Trophoblast cell (in vitro differentiated cells and primary cell): ENCODE measurements at regions not wholly inside any gene's neighbourhood (a gene's known extent, or its start where the extent isn't known, plus 50 kb on each side); places are given as distances from the start of the nearest gene placed in this dataset.
"Not testable (repeated sequence)": the region's sequence is repeated elsewhere in the genome, so short reads cannot be mapped to it uniquely, and the experiment has no call there.

Source experiments
- DNase-seq, 2 donors: peaks; one replicate each; pipeline ENCODE4 v3.0.0-alpha.2; 2016
- H2AFZ ChIP-seq: 2 replicates; pipeline ENCODE4 v1.6.1; 2013; ENCODE audit warnings: low read length, moderate library complexity, mild to moderate bottlenecking; ENCODE audit not compliant: insufficient read depth, poor library complexity
- H2AK5ac ChIP-seq: 2 replicates; pipeline ENCODE4 v1.6.1; 2013; ENCODE audit warnings: mild to moderate bottlenecking, low read length
- H2BK120ac ChIP-seq: 2 replicates; pipeline ENCODE4 v1.6.1; 2013; ENCODE audit warnings: low read length, mild to moderate bottlenecking, moderate library complexity; ENCODE audit not compliant: insufficient read depth, poor library complexity
- H2BK12ac ChIP-seq: 2 replicates; pipeline ENCODE4 v1.6.1; 2013; ENCODE audit warnings: mild to moderate bottlenecking, low read length, moderate library complexity
- H2BK5ac ChIP-seq: 2 replicates; pipeline ENCODE4 v1.6.1; 2013; ENCODE audit warnings: low read length, low read depth, moderate library complexity, mild to moderate bottlenecking; ENCODE audit not compliant: poor library complexity
- H3K14ac ChIP-seq: 2 replicates; pipeline ENCODE4 v1.6.1; 2013; ENCODE audit warnings: mild to moderate bottlenecking, low read length
- H3K18ac ChIP-seq: 2 replicates; pipeline ENCODE4 v1.6.1; 2013; ENCODE audit warnings: mild to moderate bottlenecking, low read length
- H3K23ac ChIP-seq: 2 replicates; pipeline ENCODE4 v1.6.1; 2013; ENCODE audit warnings: low read length
- H3K27ac ChIP-seq: 2 replicates; pipeline ENCODE4 v1.5.1; 2013; ENCODE audit warnings: low read depth, mild to moderate bottlenecking, inconsistent platforms, low read length, moderate library complexity
- H3K27me3 ChIP-seq: 2 replicates; pipeline ENCODE4 v1.6.1; 2013; ENCODE audit warnings: inconsistent platforms, mild to moderate bottlenecking, low read length, moderate library complexity; ENCODE audit not compliant: insufficient read depth
- H3K36me3 ChIP-seq, 2 experiments: 1 replicate in 1 of 2; 2 replicates in 1 of 2; pipeline ENCODE4 v1.6.1; 2013; ENCODE audit warnings: low read length in 2 of 2, mild to moderate bottlenecking in 2 of 2, moderate library complexity in 1 of 2; ENCODE audit not compliant: insufficient read depth in 2 of 2, control insufficient read depth in 1 of 2
- H3K4ac ChIP-seq: 2 replicates; pipeline ENCODE4 v1.6.1; 2013; ENCODE audit warnings: low read depth, mild to moderate bottlenecking, low read length, moderate library complexity
- H3K4me1 ChIP-seq, 2 experiments: 1 replicate in 1 of 2; 2 replicates in 1 of 2; pipeline ENCODE4 v1.6.1; 2013; ENCODE audit warnings: low read length in 2 of 2, mild to moderate bottlenecking in 2 of 2, moderate library complexity in 1 of 2; ENCODE audit not compliant: insufficient read depth in 2 of 2, control insufficient read depth in 1 of 2
- H3K4me2 ChIP-seq: 2 replicates; pipeline ENCODE4 v1.6.1; 2013; ENCODE audit warnings: inconsistent platforms, mild to moderate bottlenecking, low read length, moderate library complexity
- H3K4me3 ChIP-seq: 2 replicates; pipeline ENCODE4 v1.5.1; 2013; ENCODE audit warnings: mild to moderate bottlenecking, low read depth, low read length, inconsistent platforms
- H3K79me1 ChIP-seq: one replicate; pipeline ENCODE4 v1.6.1; 2013; ENCODE audit warnings: low read length
- H3K79me2 ChIP-seq: 2 replicates; pipeline ENCODE4 v1.6.1; 2013; ENCODE audit warnings: low read length, mild to moderate bottlenecking; ENCODE audit not compliant: control insufficient read depth, insufficient read depth, poor library complexity
- H3K9ac ChIP-seq: 2 replicates; pipeline ENCODE4 v1.6.1; 2013; ENCODE audit warnings: mild to moderate bottlenecking, low read length
- H3K9me3 ChIP-seq: 2 replicates; pipeline ENCODE4 v1.6.1; 2013; ENCODE audit warnings: low read depth, mild to moderate bottlenecking, control low read depth, inconsistent platforms, low read length; ENCODE audit not compliant: insufficient read depth
- H4K12ac ChIP-seq: 2 replicates; pipeline ENCODE4 v1.6.1; 2013; ENCODE audit warnings: low read depth, mild to moderate bottlenecking, low read length, moderate library complexity
- H4K8ac ChIP-seq: 2 replicates; pipeline ENCODE4 v1.6.1; 2013; ENCODE audit warnings: low read depth, mild to moderate bottlenecking, low read length, moderate library complexity
- H4K91ac ChIP-seq: one replicate; pipeline ENCODE4 v1.6.1; 2013; ENCODE audit warnings: low read depth, mild to moderate bottlenecking, low read length, moderate library complexity
- WGBS: extraction: QIAGEN DNeasy Blood & Tissue Kit; methylation state at CpG from one replicate; pipeline ENCODE4 v1.1.7; 2013; ENCODE audit warnings: missing lambda C conversion rate; ENCODE audit not compliant: insufficient read length, insufficient coverage; ENCODE audit errors: extremely low coverage; 5-methylcytosine and 5-hydroxymethylcytosine counted together

DNA sequence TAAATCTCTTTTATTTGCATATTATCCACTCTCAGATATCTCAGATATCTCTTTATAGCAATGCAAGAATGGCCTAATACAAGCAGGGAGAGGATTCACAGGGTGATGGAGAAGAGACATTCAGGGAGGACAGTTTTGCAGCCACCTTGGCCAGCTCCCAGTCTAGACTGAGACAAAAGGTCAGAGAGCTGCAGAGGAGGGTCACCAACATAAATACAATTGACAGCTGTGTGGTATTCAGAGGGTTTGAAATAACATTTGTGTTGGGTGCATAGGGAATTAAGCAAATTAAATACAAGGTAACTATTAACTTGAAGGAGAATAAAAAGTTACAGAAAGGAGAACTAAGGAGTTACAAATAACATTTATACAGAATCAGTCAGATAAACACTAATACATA lies 189.5 kb upstream of the TAPT1 start:
- DNase-seq: no peak
- H3K14ac ChIP-seq: no peak overlapping the region

DNA sequence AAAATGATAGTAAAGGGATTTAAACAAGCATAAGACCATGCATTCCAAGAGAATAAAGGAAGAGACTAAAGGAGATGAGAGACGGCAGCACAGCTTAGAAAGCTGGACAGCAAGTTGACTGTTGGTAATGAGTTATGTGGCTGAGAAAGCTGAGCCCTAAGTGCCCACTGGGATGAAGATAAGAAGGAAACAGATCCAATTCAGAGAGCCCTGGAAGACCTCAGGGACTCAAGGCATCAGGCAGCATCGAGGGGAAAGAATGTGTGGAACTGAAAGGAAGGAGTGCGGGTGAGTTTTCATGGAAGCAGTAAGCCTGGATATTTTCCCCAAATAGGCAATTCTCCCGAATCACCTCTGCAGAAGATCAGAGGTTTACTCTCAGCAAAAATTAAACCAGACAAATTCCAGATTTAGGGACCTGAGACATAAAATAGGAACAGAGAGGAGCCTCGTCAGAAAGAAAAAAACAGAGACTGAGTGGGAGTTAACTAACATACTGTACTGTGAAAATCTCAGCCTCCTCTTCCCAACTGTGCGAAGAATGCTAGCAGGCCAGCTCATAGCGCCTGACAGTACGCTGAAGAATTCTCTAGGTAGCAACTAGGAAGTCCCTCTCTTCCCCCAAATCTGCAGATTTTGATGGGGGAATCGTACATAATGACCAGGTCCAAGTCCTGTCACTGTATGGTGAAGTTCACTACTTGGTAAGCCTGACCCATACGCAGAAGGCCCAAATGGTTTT lies 187.7 kb upstream of the TAPT1 start:
- Histone ChIP-seq H3K79me1 (no peaks in the 10 kb centered on the region), H3K4ac (no peak overlapping the region), H3K79me2 (no peaks in the 10 kb centered on the region), H3K23ac (no peak overlapping the region), H4K8ac (no peak overlapping the region), H2AFZ (no peak overlapping the region), H3K18ac (no peak overlapping the region), H3K27ac (no peak overlapping the region), H2AK5ac (no peak overlapping the region), H4K91ac (no peak overlapping the region), H3K4me3 (no peak overlapping the region), H3K9ac (no peak overlapping the region), H2BK12ac (no peak overlapping the region), H2BK5ac (no peak overlapping the region), H3K4me1 (no peaks in the 10 kb centered on the region), H3K36me3 (no peaks in the 10 kb centered on the region), H4K12ac (no peak overlapping the region), H3K4me2 (no peak overlapping the region), H3K9me3 (no peaks in the 10 kb centered on the region), H3K14ac (no peak overlapping the region), H2BK120ac (no peak overlapping the region), H3K27me3 (no peaks in the 10 kb centered on the region)
- no peak for DNase-seq
- WGBS: no CpG with 5 or more reads among the region's 10 CpGs

More for the DNA sequence above, 189.5 kb upstream of the TAPT1 start:
- H3K36me3 ChIP-seq: no peaks in the 10 kb centered on the region
- no peaks in the 10 kb centered on the region for H3K79me2 ChIP-seq
- H3K79me1 ChIP-seq: no peaks in the 10 kb centered on the region
- H3K4me2 ChIP-seq: no peak overlapping the region
- no peak overlapping the region for H2AFZ ChIP-seq
- no peak overlapping the region for H3K18ac ChIP-seq
- H4K8ac ChIP-seq: no peak overlapping the region
- no peak overlapping the region for H3K9ac ChIP-seq
- H3K4me3 ChIP-seq: no peak overlapping the region
- H3K4me1 ChIP-seq: no peaks in the 10 kb centered on the region
- no peaks in the 10 kb centered on the region for H3K9me3 ChIP-seq
- H2BK5ac ChIP-seq: no peak overlapping the region
- H2BK120ac ChIP-seq: no peak overlapping the region
- H2AK5ac ChIP-seq: no peak overlapping the region
- H4K12ac ChIP-seq: no peak overlapping the region
- no peak overlapping the region for H4K91ac ChIP-seq
- H3K27ac ChIP-seq: no peak overlapping the region
- no peaks in the 10 kb centered on the region for H3K27me3 ChIP-seq
- no peak overlapping the region for H3K23ac ChIP-seq
- H2BK12ac ChIP-seq: no peak overlapping the region
- H3K4ac ChIP-seq: no peak overlapping the region

DNA sequence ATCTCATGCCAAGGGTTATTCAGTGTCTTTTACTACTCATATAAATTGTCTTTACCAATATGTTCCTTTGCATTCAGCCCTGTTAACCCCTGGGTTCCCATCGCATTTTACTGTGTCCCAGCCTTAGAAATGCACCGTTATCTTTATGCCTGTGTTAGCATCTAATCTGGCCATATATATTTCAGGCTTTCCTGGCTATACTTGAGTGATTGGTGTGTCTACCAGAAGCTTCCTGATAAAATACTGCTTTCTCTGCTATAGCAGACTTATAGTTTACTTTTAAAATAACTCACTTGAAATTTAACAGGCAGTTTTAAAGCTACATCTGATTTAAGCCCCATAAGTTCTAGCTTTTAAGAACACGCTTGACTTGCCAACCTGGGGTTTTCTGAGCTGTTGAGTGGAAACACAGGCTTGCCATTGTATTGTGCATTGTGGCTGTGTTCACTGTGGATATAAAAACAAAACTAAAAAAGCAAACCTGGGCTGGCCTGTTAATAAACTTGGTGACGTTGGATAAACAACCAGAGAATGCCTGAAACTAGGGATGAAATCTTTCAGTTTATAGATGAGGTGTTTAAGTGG lies 185.3 kb upstream of the TAPT1 start:
- Histone ChIP-seq H3K9ac (no peak overlapping the region), H3K79me2 (no peaks in the 10 kb centered on the region), H3K27ac (no peak overlapping the region), H3K23ac (no peak overlapping the region), H4K12ac (no peak overlapping the region), H2BK120ac (no peak overlapping the region), H3K9me3 (peaks cover 4% of the 10 kb centered on the region), H3K14ac (no peak overlapping the region), H3K4me3 (no peak overlapping the region), H3K36me3 (no peaks in the 10 kb centered on the region), H2AFZ (no peak overlapping the region), H3K4me2 (no peak overlapping the region), H2BK12ac (no peak overlapping the region), H3K18ac (no peak overlapping the region), H3K79me1 (no peaks in the 10 kb centered on the region), H3K4ac (no peak overlapping the region), H3K4me1 (no peaks in the 10 kb centered on the region), H3K27me3 (no peaks in the 10 kb centered on the region), H2AK5ac (no peak overlapping the region), H4K91ac (no peak overlapping the region), H4K8ac (no peak overlapping the region), H2BK5ac (no peak overlapping the region)
- no CpG with 5 or more reads among the region's 4 CpGs for WGBS
- DNase-seq: no peak

DNA sequence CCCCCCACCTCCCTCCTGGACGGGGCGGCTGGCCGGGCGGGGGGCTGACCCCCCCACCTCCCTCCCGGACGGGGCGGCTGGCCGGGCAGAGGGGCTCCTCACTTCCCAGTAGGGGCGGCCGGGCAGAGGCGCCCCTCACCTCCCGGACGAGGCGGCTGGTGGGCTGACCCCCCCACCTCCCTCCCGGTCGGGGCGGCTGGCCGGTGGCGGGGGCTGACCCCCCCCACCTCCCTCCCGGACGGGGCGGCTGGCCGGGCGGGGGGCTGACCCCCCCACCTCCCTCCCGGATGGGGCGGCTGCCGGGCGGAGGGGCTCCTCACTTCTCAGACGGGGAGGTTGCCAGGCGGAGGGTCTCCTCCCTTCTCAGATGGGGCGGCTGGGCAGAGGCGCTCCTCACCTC lies 166.9 kb upstream of the TAPT1 start:
- not testable (repeated sequence) for H4K12ac ChIP-seq, H3K36me3 ChIP-seq, H3K14ac ChIP-seq, H3K4me3 ChIP-seq, H3K4me1 ChIP-seq, H4K8ac ChIP-seq, H3K27me3 ChIP-seq, DNase-seq, H3K4me2 ChIP-seq, H3K9me3 ChIP-seq, H3K79me2 ChIP-seq, H3K27ac ChIP-seq, H2AFZ ChIP-seq, H3K23ac ChIP-seq, H3K18ac ChIP-seq, H3K9ac ChIP-seq, H2BK120ac ChIP-seq, H3K4ac ChIP-seq, H4K91ac ChIP-seq, H2BK12ac ChIP-seq, H2BK5ac ChIP-seq, H2AK5ac ChIP-seq, H3K79me1 ChIP-seq
- WGBS: no CpG with 5 or more reads among the region's 32 CpGs
